Stromal cell of bone marrow (primary cell): ENCODE measurements at regions not wholly inside any gene's neighbourhood (a gene's known extent, or its start where the extent isn't known, plus 50 kb on each side); places are given as distances from the start of the nearest gene placed in this dataset.
"Not testable (repeated sequence)": the region's sequence is repeated elsewhere in the genome, so short reads cannot be mapped to it uniquely, and the experiment has no call there.

Experiments
- DNase-seq: peaks from one replicate; pipeline ENCODE4 v3.0.0-alpha.2; 2012; ENCODE audit warnings: low read depth

DNA sequence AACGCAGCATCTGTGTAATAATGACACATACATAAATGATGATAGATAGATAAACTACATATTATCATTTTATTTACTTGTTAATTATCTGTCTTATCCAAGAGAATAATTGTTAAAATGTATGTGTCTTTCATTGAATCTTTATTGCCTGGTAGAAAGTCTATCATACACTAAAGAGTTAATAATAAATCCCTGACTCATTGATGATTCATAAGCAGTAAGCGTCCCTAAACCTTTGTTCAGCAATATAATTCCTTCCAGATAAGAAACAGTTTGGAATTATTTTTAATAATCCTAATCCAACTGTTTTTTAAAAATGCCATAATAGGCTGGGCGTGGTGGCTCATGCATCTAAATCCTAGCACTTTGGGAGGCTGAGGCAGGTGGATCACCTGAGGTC, 655.6 kb upstream of the CNTN5 start:
- DNase-seq: no peak

DNA sequence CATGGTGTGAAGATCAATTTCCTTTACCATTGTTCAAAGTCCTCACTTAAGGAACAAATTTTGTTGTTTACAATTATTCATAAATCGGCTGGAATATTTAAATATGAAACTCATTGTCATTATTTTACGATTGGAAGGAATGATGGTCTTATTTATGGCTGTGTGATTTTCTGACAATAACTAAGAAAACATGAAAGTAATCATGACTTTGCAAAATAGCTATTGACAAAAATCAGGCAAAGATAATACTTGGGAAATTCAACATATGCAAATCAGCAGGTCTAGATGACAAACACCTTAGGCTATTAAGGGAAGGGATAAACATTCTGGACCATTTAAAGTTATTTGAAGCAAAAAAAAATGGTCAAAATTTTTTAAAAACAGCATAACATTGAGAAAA, 654.8 kb upstream of the CNTN5 start:
- no peak for DNase-seq

DNA sequence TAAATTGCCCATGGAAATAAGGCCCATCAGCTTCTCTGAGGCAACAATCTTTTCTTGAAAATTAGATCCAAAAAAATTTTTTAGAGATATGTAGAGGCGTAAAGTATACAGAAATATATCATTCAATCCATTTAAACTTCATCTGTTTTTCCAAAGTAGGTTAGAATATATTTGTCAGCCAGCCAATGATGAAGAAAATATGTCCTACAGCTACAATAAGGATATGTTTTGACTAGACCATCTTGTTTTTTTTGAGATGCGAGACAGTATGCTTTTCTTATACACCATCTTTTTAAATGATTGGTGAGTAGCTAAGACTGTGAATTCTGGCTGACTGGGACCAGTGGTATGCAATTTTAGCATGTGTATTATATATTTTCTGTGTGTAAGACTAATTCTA, 630.4 kb upstream of the CNTN5 start:
- no peak for DNase-seq

DNA sequence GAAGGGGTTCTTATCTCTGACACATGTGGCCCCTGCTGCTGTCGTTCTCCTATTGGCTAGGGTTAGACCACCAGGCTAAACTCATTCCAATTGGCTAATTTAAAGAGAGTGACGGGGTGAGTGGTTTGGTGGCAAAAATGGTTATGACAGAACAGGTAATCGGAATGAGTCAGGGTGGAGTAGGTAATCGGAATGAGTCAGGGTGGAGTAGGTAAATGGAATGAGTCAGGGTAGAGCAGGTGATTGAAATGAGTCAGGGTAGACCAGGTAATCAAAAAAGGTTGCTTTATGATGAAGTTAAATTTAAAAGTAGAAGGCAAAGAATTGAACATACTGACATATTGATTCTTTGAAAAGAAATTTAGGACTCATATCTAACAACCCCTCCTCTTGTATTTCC, 626.2 kb upstream of the CNTN5 start:
- not testable (repeated sequence) for DNase-seq

DNA sequence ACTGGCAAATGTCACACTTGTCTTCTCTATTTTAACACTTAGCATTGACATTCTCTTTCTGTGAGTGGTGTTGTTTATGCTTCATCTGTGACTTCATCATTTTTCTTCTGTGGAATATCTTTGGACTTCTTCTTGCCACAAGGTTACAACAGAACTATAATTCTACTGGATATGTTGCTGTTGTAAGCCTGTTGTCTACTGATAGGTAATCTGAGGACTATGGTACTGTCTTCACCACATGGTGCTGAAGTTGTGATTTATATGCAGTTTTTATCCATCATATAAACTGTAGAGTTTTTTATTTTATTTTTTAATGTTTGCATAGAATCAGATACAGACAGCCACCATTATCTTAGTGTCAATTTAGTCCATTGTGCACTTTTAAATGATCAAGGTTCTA, 622.2 kb upstream of the CNTN5 start:
- no peak for DNase-seq

DNA sequence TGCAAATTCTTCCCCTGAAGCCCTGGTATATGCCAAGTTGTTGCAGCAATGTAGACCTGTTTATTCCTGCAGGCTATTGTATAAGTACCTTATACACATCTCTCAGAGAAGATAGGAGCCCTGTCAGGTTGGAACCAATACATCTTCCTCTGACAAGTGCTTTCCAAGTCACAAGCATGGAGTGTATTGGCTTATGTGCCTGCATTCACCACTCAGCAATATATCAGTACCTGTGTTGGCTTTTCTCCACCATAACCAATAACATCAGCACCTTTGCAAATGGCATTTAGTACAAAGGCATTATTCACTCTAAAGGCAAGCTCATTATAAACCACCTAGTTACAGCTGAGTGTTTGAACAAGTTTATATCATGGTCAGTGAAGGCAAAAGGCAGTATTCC, 611.7 kb upstream of the CNTN5 start:
- no peak for DNase-seq

DNA sequence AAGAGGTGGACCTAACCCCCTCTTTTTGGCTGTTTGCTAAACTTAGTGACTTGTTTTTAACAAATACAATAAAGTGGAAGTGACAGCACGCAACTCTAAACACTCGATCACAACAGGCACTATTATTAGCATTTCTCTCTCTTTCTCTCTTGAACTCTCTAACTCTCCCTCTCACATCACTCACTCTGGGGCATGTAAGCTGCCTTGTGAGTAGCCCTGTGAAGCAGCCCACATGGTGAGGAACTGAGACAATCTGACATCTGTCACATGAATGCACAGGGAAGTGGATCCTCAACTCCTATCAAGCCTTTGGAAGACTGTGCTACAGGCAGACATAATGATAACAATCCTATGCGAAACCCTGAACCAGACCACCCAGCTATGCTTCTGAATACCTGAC, 609.0 kb upstream of the CNTN5 start:
- DNase-seq: no peak

DNA sequence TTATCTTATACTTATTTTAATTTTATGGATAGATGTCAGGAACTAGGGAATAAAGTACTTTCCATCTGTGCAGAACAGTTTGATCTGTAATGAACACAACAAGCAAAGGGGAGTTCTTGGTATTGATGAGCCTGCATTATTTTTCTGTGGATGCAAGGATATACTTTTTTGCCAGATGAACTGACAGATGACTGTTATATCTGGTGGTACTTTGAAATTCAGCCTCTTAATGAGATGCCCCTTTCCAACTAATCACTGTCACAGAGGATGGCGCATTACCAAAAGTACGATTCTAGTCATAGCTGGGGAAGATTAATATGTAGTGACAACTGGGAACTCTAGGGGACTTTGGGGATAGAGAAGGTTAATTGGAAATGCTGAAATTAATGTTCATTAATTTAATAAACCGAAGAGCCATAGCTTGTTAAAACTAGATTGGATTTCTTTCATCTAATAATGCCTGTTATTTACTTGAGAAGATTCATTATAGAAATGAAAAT, 603.4 kb upstream of the CNTN5 start:
- no peak for DNase-seq

DNA sequence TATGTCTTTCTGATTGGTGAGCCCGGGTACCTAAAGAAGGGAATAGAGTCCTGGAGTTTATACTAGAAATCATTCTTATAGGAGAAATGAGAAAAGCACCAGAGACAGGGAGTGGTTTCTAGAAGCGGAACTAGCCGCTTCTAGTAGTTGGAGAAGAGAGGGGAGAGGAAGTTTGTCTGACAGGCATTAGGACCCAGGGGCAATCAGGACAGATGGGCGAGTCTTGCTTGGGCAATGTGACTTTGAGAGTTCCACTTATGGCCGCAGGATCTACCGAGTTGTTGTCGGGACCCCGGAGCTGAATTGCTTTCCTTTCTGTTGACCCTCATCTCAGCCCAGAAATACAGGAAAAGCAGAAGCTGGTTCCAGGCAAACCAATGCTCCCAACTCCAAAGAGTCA, 596.8 kb upstream of the CNTN5 start:
- DNase-seq: no peak

DNA sequence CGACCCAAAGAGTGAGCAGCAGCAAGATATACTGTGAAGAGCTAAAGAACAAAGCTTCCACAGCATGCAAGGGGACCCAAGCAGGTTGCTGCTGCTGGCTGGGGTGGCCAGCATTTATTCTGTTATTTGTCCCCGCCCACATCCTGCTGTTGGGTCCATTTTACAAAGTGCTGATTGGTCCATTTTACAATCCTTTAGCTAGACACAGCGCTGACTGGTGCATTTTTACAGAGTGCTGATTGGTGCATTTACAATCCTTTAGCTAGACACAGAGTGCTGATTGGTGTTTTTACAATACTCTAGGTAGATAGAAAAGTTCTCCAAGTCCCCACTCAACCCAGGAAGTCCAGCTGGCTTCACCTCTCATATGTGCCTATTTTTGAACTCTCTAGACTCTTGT, 596.0 kb upstream of the CNTN5 start:
- not testable (repeated sequence) for DNase-seq

DNA sequence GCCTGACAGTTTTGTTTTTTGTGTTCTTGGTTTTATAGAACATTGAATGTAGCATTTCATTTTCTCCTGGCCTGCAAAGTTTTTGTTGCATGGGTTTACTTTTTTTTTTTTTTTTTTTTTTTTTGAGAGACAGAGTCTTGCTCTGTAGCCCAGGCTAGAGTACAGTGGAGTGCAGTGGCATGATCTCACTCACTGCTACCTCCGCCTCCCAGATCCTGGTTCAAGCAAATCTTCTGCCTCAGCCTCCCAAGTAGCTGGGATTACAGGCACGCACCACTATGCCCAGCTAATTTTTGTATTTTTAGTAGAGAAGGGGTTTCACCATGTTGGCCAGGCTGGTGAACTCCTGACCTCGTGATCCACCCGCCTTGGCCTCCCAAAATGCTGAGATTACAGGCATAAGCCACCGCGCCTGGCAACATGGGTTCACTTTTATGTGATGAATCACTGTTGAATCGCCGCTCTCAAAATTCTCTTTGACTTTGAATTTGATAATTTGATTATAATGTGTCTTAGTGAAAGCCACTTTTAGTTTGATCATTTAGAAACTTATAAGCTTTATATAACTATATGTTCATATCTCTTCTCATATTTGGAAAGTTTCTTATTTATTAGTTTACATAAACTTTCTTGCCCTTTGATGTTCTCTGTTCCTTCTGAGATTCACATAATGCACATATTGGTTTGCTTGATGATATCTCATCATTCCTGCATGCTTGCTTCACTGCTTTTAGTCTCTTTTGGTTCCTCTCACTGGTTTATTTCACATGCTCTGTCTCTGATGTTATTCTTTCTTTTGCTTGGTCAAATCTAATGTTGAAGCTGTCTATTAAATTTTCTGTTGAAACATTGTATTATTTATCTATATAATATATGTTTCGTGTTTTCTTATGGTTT, 589.0 kb upstream of the CNTN5 start:
- no peak for DNase-seq

DNA sequence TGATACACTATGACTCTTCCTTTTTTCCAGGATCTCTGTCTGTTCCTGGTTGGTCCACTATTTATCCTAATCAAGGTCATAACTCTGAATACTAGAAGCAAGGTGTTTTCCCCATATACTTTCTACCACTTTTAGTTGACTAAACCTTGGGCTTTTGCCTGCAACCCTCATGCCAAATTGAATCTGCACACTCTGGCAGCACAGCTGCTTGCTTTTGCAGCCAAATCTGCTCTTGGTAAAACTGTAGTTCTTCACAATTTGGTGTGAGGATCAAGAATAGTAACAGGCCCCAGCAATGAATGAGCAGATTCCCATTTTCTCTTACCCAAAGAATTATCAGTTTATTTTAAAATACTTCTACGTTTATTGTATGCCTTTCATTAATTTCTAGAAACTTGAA, 586.5 kb upstream of the CNTN5 start:
- no peak for DNase-seq

DNA sequence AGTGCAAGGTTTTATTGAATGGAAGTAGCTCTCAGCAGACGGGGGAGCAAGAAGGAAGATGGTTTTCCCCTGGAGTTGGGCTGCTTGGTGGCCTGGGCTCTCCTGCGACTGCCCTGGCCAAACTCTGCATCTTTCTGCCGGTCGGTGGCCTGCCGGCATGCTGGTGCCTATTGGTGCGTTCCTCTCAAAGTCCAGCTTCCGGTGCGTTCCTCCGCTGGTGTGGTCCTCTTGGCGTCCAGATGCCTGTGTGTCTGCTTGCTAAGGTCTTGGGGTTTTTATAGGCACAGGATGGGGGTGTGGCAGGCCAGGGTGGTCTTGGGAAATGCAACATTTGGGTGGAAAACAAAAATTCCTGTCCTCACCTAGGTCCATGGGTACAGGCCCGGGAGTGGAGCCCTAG, 567.4 kb upstream of the CNTN5 start:
- DNase-seq: no peak

DNA sequence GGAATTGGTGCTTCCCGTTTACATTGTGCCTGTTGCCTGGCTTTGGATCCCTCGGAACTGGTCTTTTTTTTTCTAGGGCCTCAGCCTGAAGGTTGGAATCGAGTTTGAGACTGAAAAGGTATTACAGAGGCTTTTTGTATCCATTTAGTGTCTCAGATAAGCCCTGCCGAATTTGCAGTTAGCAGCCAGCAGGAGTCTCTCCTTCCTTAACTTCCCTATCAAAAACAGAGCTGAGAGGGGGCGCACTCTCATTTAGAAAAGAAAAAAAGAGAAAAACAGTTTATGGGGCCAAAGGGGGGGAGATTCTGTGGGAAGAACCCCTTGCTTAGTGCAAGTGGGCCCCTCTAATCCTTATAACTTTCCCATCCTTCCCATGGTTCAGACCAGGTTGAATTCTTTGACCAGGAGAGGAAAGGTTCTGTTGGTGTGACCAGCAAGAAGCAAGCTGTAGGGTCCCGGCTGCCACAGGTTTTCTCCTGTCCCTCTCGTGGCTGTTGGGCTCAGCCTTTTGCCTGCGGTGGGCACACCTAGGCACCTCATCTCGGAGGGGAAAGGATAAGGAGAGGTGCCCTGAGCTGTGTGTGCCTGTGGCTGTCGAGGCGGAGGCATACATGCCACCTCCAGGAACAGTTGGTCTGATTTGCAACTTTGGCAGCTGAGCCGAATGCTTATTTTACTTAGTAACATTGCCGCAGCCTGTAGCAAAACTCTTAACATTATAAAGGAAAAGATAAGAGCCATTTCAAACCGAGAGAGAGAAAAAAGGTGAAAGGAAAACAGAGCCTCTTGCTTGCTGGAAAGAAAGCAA, 565.0 kb upstream of the CNTN5 start:
- DNase-seq: no peak

DNA sequence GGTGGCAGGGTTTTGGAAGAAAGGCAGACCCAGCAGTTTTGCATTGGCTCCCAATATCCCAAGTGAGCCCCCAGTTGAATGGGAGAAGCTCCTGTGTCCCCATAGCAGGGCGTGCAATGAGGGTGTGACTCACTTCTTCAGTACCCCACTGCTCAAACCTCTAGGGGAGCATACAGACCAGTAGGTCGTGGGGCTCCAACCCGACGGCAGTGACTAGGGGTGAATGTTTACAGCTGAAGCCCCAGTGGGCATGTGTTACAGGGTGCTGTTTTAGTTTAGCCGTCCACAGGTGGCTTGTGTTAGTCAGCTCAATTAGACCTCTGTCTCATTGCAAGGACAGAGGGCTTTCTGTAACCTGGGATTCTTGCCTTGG, 564.5 kb upstream of the CNTN5 start:
- no peak for DNase-seq

DNA sequence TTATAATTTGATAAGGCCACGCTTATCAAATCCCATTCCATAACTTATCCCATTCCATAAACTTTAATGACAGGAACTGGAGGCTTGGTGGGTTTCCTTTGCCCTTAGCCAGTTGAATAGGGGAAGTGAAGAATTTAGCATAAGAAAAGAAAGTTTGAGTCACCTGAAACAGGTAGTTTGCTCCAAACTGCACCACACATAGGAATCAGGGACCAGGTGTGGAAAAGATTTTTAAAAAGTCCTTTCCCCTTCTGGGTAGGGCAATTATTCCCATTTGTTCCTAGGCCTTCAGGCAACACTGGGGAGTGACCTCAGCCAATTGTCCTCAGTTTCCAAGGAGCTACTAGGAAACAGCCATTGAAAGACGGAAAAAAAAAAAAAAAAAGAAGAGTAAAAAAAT, 525.7 kb upstream of the CNTN5 start:
- no peak for DNase-seq

DNA sequence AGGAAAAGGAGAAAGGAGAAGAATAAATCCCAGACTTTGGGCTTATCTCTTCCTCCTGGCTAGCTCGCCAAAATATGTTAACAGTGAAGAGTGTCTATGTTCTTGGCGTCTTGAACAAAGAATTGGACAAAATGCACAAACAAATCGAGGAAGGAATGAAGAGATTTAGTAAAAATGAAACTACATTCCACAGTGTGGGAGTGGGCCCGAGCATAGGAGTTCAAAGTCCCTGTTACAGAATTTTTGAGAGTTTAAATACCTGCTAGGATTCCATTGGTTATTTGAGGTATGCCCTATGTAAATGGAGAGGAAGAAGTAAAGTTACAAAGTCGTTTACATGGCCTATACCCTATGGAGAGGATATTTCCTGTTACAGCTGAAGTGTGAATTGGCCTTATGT, 525.1 kb upstream of the CNTN5 start:
- no peak for DNase-seq

DNA sequence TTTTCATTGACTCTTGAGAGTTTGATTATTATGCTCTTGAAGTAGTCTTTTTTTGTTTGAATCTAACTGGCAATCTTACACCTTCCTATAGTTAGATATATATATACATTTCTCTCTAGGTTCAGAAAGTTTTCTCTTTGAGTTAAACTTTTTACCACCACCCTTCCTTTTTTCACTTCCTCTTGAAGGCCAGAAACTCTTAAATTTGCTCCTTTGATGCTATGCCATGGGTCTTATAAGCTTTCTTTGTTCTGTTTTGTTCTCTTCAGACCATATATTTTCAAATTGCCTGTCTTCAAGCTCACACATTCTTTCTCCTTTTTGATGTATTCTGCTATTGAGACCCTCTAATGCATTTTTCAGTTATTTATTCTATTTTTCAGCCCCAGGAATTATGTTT, 513.5 kb upstream of the CNTN5 start:
- DNase-seq: no peak

DNA sequence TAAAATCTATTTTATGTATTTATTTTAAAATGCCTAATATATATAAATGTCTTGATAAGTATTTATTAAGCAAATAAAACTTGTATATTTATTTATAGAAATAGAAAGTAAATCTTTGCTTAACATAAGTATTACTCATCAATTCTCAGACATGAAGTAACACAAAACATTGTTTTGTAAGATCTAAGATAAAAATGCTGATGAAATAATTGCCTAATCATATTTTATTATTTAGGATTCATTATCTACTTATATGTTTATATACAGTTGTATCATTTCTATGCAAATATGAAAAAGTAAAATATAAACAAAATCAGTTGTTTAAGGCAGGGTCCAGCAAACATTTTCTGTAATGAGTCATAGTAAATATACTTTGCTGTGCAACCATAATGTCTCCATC, 507.8 kb upstream of the CNTN5 start:
- no peak for DNase-seq

DNA sequence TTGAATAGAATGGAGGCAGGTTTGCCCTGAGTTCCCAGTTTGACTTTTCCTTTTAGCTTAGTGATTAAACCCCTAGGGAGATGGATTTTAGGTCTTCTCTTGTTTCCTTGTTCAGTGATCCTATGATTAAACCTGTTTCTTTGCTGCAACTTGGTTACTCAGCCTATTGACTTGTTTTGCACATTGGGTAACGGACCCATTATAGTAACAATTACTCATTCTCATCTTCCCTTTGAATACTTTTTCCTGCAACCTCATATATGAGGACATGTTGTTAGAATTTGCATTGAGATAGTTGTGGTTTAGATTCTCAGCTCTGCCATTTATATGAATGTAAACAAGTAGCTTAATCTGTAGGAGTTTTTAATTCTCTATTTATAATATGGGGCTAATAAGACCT, 489.2 kb upstream of the CNTN5 start:
- no peak for DNase-seq

DNA sequence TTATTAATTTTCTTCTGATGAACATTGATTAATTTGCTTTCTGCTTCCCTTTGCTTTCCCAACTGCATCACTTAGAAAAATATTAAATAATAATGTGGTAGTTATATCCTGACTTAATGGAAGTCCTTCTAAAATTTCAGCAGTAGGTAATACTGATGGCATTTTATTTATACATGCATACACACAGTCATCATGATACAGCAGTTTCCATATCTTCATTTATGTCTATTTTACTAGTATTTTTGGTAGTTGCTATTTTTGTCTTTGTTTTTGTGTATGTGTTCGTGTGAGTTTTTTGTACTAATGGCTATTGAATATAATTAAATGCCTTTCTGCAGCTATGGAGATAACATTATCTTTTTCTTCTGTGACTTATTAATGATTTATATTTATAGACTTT, 484.7 kb upstream of the CNTN5 start:
- DNase-seq: no peak

DNA sequence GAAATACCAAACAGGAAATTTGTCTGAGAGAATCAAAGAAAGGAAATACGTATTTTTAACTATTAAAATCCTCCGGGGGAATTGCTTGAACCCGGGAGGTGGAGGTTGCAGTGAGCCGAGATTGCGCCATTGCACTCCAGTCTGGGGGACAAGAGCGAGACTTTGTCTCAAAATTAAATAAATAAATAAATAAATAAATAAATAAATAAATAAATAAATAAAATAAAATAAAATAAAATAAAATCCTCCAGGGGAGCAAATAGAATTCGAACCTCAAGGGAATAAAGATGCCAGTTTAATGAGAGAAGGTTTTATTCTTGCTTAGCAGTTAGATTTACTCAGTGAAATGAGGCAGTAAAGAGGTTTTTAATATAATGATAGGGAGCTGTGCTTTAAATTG, 482.4 kb upstream of the CNTN5 start:
- DNase-seq: not testable (repeated sequence)

DNA sequence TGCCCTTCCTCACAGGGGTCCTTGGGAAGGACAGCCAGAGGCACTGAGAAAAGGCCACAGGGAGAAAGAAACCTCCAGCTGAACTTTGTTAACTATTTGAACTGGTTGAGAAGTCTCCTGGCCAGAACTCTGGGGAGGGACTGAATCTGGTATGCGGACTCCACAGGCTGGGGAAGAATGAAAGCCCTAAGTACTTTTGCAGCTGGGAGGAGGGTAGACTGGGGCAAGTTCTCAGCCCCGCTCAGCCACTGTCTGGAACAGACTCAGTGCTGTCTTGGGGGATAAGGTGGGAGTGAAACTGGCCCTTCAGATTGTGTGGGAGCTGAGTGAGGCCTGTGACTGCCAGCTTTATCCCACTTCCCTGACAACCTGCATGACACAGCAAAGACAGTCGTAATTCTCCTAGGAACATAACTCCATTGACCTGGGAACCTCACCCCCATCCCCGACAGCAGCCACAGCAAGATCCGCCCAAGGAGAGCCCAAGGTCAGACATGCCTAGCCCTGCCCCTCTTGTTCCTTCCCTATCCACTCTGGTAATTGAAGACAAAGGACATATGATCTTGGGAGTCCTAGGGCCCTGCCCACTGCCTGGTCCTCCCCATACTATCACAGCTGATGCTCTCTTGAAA, 475.1 kb upstream of the CNTN5 start:
- no peak for DNase-seq
